COR-L47 (cell line): ENCODE measurements at regions not wholly inside any gene's neighbourhood (a gene's known extent, or its start where the extent isn't known, plus 50 kb on each side); places are given as distances from the start of the nearest gene placed in this dataset.

Experiments used
- DNase-seq: peaks from one replicate; lab custom pipeline; 2025; lab: John Stamatoyannopoulos, UW

DNA sequence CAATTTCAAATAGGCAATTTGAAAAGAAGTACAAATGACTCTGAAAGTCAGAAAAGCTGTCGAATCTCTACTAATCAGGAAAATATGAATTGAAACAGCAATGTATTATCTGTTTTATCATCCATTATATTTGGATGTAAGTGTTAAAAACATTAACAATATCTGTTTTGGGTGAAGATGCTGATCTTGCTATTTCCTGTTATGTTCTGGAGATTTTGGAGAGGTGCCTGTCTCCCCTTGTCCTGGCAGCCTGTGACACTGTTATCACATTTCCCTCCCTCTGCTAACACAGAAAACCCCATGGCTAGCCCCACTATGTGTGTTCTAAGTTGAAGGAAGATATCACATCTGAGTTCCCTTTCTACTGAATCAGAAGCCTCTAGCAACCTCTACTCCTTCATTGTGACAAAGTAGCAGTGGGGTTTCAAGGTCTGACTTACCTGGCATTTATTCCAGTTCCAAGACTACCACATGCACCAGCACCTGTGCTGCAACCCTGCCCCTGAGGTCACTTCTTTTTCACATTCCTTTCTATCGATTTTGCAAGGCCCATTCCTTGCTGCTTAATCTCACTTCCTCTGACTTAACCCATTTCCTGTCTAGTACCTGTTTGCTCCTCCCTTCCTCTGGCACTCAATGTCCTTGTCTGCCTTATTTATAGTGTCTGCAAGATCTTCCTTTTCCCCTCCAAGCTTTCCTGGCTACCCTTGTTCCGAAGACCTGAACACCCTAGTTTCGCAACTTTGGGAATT, 95.5 kb upstream of the COL8A1 start:
- no peak for DNase-seq

DNA sequence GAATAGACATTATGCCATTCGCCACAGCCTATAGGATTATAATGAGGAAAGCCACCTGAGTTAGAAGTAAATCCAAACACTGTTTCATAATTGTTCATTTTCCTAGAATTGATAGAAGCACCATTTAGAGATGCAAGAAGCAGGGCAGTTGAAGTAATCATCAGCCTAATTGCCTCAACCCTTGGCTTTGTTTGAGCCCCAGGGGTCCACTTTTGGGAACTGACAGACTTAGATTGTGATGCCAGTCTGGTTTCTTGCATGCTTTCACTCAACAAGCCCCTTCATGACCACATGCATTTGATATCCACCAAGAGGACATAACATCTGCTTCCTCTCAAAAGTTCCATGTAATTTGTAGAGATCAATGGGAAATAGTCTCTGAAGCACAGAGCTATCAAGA, 97.2 kb upstream of the COL8A1 start:
- no peak for DNase-seq

DNA sequence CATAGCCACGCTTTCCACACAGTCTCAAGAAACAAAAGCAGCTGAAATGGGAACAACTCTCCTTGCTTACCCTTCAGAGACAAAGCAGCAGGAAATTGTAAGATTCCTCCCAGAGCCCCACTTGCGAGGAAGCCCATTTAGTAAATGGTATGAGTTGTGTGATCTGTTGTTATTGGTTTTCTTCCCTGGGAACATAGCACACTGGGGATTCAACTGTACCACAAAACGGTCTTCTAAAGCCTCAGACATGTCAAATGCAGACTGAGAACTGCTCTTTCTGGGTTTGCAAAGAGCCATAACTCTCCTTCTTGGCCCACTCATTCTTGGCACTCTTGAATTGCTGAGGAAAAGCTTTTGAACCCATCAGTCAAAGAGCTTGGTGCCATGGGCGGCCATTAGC, 101.0 kb upstream of the COL8A1 start:
- no peak for DNase-seq

GRCh38 chr3:99536555-99537314, 101.7 kb upstream of the COL8A1 start:
- no peak for DNase-seq

GRCh38 chr3:99534951-99535704, 103.3 kb upstream of the COL8A1 start:
- DNase-seq: no peak

DNA sequence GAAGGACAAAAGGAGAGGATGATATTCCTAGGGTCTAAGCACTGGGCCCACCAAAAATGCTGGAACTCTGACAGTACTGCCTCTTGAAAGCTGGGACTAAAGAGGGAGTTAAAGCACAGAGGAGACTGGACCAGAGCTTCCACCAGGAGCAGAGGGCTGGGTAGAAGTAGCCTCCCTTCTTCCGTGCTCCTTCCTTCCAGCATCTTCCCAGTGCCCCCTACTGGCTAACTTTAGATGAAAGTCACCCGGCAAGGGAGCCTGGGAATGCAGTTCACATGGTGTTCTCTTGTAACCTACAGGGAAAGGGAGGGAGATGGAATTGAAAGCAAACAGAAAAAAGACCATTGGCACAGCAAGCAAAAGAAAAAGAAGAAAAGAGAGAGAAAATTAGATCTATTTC, 106.1 kb upstream of the COL8A1 start:
- DNase-seq: no peak

GRCh38 chr3:99529265-99529664, 109.1 kb upstream of the COL8A1 start:
- DNase-seq: no peak

DNA sequence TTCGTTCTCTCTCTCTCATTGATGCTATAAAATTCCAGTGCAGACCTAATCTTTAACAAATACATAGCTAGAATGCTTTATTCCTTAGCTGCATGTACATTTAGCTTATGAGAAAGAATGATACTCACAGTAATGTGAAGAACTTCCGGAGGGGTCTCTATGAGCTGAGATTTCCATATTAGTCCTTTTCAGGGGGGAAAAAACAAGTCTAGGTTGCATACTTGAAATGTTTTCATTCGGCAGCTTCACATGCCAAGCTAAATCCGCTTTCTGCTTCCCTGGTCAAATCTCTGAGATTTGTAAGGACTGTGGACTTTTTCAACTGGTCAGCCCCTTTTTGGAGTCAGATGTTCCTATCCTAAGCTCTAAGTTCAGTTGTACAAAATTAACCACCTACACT, 111.5 kb upstream of the COL8A1 start:
- no peak for DNase-seq

GRCh38 chr3:99524559-99524958, 113.8 kb upstream of the COL8A1 start:
- DNase-seq: no peak

- no peak for DNase-seq
Measured at GRCh38 chr3:99523431-99524127, 114.8 kb upstream of the COL8A1 start.

DNA sequence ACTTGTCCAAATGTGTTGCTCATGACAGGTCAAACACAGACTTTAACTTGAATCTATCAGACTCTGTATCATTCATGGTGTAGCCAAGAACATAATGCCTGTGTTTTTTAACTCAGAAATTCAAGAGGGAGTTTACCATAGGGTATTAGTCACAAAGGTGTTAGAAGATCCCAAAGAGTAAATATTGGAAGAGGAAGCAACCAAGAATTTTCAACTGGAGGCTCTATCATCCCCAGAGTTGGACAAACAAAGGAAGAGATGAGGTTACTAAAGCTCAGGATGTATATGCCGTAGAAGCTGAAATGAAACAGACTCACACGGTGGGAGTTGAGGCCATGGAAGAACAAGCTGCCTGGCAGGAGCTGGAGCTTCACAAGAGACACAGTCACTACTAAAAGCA, 116.2 kb upstream of the COL8A1 start:
- no peak for DNase-seq

DNA sequence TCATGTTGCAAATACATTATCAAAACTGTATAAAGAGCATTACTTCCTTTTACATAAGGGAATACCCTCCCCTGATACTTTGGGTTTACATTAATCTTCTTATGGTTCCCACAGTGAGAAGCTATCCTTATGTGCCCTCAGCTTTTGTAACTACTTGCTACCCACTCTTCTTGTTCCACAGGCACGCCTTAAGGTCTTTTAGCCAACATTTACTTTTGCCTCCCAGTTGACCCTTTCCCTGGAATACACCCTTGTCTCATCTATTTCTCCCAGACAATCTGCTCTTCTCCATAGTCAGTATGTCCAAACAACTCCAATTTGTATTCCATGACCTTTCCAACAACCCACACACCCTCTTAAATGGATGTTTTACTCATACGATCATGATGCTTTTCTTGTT, 116.8 kb upstream of the COL8A1 start:
- no peak for DNase-seq

DNA sequence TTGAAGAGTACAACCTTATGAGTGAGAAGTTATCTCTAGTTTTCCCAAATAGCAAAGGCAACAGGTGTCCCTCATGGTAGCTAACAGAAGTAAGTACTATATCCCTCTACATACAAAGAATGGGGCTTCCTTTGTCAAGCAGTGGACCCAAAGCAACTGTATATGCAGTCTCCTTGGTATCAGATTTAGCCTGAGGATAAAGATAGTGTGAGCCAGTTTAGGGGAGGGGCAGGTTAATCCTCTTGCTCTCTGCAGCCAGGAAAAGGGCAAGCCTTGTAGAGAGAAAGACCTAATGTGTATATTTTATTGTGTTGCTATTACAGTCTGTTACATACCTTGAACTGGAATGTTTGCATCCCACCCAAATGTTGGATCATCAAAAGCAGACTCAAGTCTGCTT, 117.9 kb upstream of the COL8A1 start:
- DNase-seq: no peak

GRCh38 chr3:99516936-99517335, 121.5 kb upstream of the COL8A1 start:
- DNase-seq: no peak

DNA sequence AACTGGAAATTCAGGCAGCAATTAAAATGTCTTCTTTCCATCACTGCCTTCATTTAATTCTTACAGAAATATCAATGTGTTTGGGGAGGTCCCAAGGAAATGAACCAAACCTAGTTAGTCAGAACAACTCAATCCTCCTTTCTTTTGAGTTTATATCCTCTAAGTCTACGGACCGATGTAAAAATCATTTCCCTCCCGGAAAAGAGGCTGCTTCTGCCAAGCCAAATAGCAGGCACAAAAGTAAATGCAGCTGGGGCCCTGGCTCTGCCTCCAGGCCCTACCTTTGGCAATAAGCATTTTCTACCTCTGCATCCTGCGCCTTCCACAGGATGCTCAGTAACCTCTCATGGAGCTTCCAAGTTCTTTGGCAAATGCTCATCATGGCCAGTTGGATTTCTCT, 122.5 kb upstream of the COL8A1 start:
- DNase-seq: no peak

- DNase-seq: no peak
Measured at GRCh38 chr3:99509224-99509623, 129.2 kb upstream of the COL8A1 start.

GRCh38 chr3:99508191-99508590, 130.2 kb upstream of the COL8A1 start:
- DNase-seq: no peak

DNA sequence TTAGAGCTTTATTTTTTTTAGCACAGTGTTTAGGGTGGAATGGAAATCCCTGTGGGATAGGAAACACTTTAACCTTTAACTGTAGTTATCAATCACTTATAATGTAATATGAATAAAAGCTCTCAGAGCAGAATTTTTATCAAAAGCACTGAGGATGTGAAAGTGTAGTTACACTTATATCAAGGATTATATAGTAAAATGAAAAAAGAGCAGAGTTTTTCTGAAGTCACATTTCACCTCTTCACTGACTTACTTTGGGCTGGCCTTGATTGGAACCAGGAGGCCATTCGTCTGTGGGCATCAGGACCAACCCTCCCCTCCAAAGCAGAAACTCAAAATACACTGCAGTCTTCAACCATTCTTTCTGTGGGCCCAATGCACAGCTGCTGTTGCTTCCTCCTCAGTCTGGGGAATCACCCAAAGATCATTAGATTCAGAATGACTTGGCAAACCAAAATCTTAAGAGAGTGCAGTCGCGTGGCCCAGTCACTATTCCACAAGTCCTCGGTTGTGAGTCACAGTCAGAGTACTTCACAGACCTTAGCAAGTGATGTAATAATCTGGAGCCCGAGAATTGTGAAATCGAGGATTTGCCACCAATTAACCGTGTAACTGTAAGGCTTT, 132.6 kb upstream of the COL8A1 start:
- no peak for DNase-seq

DNA sequence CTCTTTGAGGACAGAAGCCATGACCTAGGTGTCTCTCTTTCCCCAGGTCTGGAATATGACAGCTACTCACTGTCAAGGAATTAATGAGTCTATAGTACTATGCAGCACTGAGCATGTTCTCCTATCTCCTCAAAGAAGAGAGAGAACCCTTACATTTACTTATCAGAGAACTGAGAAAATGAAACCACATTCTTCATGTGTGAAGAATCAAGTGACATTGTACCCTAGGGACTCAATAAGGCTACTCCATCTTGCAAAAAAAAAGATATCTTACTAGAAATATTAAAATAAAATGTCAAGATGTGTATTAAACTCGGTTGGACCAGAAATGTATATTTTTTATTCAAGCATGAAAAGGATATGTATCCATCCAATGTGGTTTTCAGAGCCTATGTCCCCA, 133.2 kb upstream of the COL8A1 start:
- DNase-seq: no peak

GRCh38 chr3:99504258-99504657, 134.1 kb upstream of the COL8A1 start:
- DNase-seq: no peak

DNA sequence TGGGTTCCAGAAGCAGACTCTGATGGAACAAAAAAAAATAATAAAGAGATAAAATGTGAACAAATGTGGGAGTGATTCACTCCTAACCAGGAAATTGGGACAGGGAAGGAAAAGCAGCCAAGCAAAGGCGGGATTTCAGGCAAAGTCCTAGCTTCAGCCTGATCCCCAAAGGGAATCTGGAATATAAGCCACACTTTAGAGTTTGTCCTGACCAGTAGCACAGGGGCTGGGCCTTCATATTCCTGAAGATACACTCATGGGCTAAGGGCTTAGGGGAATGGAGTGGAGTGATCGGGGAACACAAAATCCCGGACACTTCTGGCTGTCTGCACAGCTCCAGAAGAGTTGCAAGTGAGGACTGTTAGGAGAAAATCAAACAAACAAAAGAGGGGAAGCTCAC, 135.0 kb upstream of the COL8A1 start:
- no peak for DNase-seq

DNA sequence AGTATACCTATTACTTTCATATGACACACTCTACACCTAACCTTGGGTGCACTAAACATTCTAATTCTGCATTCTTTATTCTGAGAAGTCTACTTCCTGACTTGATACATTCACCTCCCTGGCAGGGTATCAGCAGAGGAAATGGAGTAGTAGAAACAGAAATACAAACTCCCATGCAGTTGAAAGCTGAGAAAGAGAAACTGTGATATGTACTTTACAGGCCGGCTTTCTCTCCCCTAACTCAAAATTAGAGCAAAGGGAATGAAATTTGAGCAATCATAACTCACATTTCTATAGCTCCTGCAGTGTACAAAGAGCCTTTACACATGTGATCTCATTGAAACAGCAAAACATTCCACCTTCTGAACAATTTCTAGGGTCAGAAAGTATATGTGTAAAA, 135.5 kb upstream of the COL8A1 start:
- DNase-seq: no peak
